Adrenal gland (tissue), 9 donors: ENCODE measurements at regions not wholly inside any gene's neighbourhood (a gene's known extent, or its start where the extent isn't known, plus 50 kb on each side); places are given as distances from the start of the nearest gene placed in this dataset.
A peak's percentile ranks its signal among the peaks of the same experiment; 100 is the strongest.

Experiments
- DNase-seq, 7 donors: peaks; one replicate each; pipeline ENCODE4 v3.0.0-alpha.2; 2019 to 2020
- H3K27ac ChIP-seq, 5 donors: fragments of 200-600 bp; sonication (generic) in 4 of 5; 1 replicate in 3 of 5; 2 replicates in 2 of 5; pipeline versions ENCODE4 v1.5.1 to v1.8.0; 2016 to 2020; ENCODE audit warnings: mild to moderate bottlenecking in 1 of 5
- H3K27me3 ChIP-seq: fragments of 200-600 bp; 2 replicates; pipeline ENCODE4 v1.8.0; 2021
- H3K36me3 ChIP-seq, 2 donors: fragments of 200-600 bp; replicated peaks in 1 of 2; 1 replicate in 1 of 2; 2 replicates in 1 of 2; pipeline versions ENCODE4 v1.5.1 to v1.8.0; 2018 to 2022
- H3K4me1 ChIP-seq, 2 donors: fragments of 200-600 bp; replicated peaks in 1 of 2; 1 replicate in 1 of 2; 2 replicates in 1 of 2; pipeline versions ENCODE4 v1.5.1 to v1.8.0; 2018 to 2021
- H3K4me3 ChIP-seq, 4 donors: fragments of 200-600 bp; sonication (generic) in 3 of 4; one replicate each; pipeline ENCODE4 v1.5.1; 2016 to 2018
- H3K9me3 ChIP-seq, 3 donors: fragments of 200-600 bp; sonication (generic) in 1 of 3; replicated peaks in 1 of 3; 1 replicate in 2 of 3; 2 replicates in 1 of 3; pipeline versions ENCODE4 v1.5.1 to v1.8.0; 2016 to 2021
- CTCF ChIP-seq, 6 experiments: fragments of 450-650 bp in 4 of 6; fragments of 200-600 bp in 2 of 6; sonication (generic) in 1 of 6; IDR thresholded peaks; 1 replicate in 5 of 6; 2 replicates in 1 of 6; pipeline versions ENCODE4 v1.5.1 to v1.8.0; 2016 to 2021; ENCODE audit warnings: antibody characterized with exemption in 6 of 6, mild to moderate bottlenecking in 2 of 6, moderate library complexity in 1 of 6
- POLR2A ChIP-seq, 2 donors: fragments of 450-650 bp; IDR thresholded peaks; one replicate each; pipeline ENCODE4 v1.6.1; 2017; ENCODE audit warnings: antibody characterized with exemption in 2 of 2, mild to moderate bottlenecking in 2 of 2, moderate library complexity in 1 of 2
- WGBS, 4 donors: extraction: QIAGEN DNeasy Blood & Tissue Kit in 2 of 4; methylation state at CpG; one replicate each; pipeline versions ENCODE4 v1.1.5 to v1.1.7; 2013 to 2017; 5-methylcytosine and 5-hydroxymethylcytosine counted together
- intact Hi-C, 2 donors: fragments of 100-400 bp; cut with DNase I; formaldehyde crosslinking; loops; one replicate each; pipeline versions ENCODE4 v1.14.1 to v1.15.0; 2022 to 2023
- donor health status: healthy with polysubstance abuse.
- donor health status: Bipolar disorder and iron deficiency.
- donor health status: DM: yes; HTN: yes; CAD: no.
- donor health status: DM: no; HTN: no; CAD: no.
- donor health status: DM: no; HTN: no; CAD: no.

DNA sequence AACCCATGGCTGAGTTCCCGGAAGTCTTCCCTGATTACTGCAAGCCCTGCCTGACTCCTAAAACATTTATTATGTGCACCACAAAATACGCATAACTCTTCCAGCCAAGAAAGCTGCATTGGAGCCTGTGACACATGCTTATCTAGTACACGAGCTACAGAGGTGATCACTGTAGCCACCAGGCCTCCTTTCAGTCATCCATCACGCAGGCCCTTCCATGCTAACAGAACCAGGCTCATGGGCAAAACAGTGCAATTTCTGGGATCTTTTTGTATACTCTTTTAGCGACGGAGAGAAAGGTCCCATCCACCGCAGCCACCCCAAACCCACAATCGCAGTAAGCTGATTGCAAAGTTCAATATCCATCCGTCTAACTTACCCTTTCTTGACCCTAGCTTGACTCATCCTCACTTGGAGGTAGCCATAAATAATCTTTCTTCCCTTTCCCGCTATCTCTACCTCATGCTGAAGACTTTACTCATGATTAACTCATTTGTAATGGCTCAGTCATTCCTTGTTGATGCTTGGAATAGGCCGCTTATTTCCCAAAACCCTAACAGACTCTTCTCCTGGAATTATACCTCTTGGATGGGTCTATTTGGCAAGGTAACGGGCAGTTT is 1203.5 kb downstream of the TYW1 start:
- 73 to 82% (median 77%) methylated on average over 12 of the region's 12 CpGs for WGBS, 4 donors
- no peaks in the 10 kb centered on the region for H3K36me3 ChIP-seq
- H3K9me3 ChIP-seq, result no peaks in the 10 kb centered on the region
- no peaks in the 10 kb centered on the region for H3K27me3 ChIP-seq
- intact Hi-C loops, result no loop called here
- no peak for DNase-seq
- H3K27ac ChIP-seq, result no peak overlapping the region
- no peaks in the 10 kb centered on the region for H3K4me1 ChIP-seq
- no peak overlapping the region for H3K4me3 ChIP-seq
- no peak for TF ChIP-seq CTCF (IDR thresholded peaks at IDR 0.05)

- TF ChIP-seq CTCF (IDR thresholded peaks at IDR 0.05) (no peak), POLR2A (IDR thresholded peaks at IDR 0.05) (no peak)
- intact Hi-C loops, result no loop called here
- no peak for DNase-seq
- Histone ChIP-seq H3K9me3 (no peaks in the 10 kb centered on the region), H3K27me3 (no peaks in the 10 kb centered on the region), H3K36me3 (no peaks in the 10 kb centered on the region), H3K4me1 (no peaks in the 10 kb centered on the region), H3K27ac (no peak overlapping the region), H3K4me3 (no peak overlapping the region)
- WGBS, 4 donors, result 56 to 62% (median 59%) methylated on average over 8 of the region's 8 CpGs
Observed at GRCh38 chr7:68203251-68203650, 1206.6 kb downstream of the TYW1 start.

DNA sequence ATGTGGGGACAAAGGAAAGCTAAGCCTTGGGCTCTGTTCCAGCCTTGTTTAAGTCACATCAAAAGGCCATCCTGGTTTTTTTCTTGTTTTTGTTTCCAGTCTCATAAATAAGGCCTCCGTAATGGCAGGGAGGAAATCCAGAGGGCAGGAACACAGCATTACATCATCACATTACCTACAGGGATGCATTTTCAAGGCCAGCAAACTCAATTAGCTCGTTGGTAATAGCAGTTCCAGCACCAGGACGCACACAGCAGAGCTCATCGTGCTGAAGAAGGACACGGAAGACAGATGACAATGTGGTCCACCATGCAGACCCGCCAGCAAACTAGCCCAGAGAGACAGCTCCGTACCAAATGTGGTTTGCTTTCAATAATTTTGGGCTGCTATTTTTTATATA is 1209.2 kb downstream of the TYW1 start:
- H3K4me3 ChIP-seq, result no peak overlapping the region
- no peaks in the 10 kb centered on the region for H3K9me3 ChIP-seq
- DNase-seq, result peak in 1 of 7 donors; percentile 77
- 35 to 48% (median 42%) methylated on average over 7 of the region's 7 CpGs for WGBS, 4 donors
- intact Hi-C loops, result no loop called here
- no peak for TF ChIP-seq POLR2A (IDR thresholded peaks at IDR 0.05)
- no peak for TF ChIP-seq CTCF (IDR thresholded peaks at IDR 0.05)
- no peak overlapping the region for H3K27ac ChIP-seq
- no peaks in the 10 kb centered on the region for H3K4me1 ChIP-seq
- no peaks in the 10 kb centered on the region for H3K27me3 ChIP-seq
- H3K36me3 ChIP-seq, result no peaks in the 10 kb centered on the region

GRCh38 chr7:68206946-68207485 is 1210.4 kb downstream of the TYW1 start:
- Histone ChIP-seq H3K4me3 (no peak overlapping the region), H3K27ac (no peak overlapping the region), H3K4me1 (no peaks in the 10 kb centered on the region), H3K27me3 (no peaks in the 10 kb centered on the region), H3K36me3 (no peaks in the 10 kb centered on the region), H3K9me3 (no peaks in the 10 kb centered on the region)
- intact Hi-C loops, result no loop called here
- DNase-seq, result no peak
- 92 to 97% (median 93%) methylated on average over 6 to 11 of the region's 11 CpGs for WGBS, 4 donors
- TF ChIP-seq CTCF (IDR thresholded peaks at IDR 0.05), result no peak
- no peak for TF ChIP-seq POLR2A (IDR thresholded peaks at IDR 0.05)
